ENCODE measurements at regions not wholly inside any gene's neighbourhood (a gene's known extent, or its start where the extent isn't known, plus 50 kb on each side); places are given as distances from the start of the nearest gene placed in this dataset.

DNA sequence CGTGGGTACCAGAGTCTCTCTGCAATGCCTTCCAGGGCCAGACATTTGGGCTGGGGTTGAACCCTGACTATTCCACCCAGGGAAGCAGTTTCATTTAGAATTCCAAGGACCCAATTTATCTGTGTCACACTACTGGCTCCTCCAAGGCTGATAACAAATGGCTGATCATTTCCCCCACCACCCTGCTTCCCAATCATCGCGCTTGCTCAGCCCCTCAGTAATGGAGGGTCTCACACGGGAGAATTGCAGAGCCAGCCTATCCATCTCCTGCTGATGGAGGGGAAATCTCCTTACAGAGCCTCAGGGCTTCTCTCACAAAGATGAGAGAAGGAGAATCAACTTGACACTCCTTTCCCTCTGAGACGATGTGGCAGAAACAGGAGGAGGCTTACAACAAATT, 78.4 kb upstream of the WSCD2 start:
- H3K9me2 ChIP-seq (replicated peaks; ENCODE audit: control insufficient read depth, low read length) = no peaks in the 10 kb centered on the region
- no peaks in the 10 kb centered on the region for H3K9me3 ChIP-seq (ENCODE audit: control insufficient read depth, insufficient read depth, low read length)
- H3K27ac ChIP-seq (ENCODE audit: low read depth, low read length) = no peak overlapping the region
- no peaks in the 10 kb centered on the region for H3K4me1 ChIP-seq (ENCODE audit: control insufficient read depth, low read length)
- no peaks in the 10 kb centered on the region for H3F3A ChIP-seq (ENCODE audit: control insufficient read depth, insufficient read depth)
- peaks cover 15% of the 10 kb centered on the region for H3K27me3 ChIP-seq (ENCODE audit: control insufficient read depth, low read length)
- TF ChIP-seq, protein P1, sequence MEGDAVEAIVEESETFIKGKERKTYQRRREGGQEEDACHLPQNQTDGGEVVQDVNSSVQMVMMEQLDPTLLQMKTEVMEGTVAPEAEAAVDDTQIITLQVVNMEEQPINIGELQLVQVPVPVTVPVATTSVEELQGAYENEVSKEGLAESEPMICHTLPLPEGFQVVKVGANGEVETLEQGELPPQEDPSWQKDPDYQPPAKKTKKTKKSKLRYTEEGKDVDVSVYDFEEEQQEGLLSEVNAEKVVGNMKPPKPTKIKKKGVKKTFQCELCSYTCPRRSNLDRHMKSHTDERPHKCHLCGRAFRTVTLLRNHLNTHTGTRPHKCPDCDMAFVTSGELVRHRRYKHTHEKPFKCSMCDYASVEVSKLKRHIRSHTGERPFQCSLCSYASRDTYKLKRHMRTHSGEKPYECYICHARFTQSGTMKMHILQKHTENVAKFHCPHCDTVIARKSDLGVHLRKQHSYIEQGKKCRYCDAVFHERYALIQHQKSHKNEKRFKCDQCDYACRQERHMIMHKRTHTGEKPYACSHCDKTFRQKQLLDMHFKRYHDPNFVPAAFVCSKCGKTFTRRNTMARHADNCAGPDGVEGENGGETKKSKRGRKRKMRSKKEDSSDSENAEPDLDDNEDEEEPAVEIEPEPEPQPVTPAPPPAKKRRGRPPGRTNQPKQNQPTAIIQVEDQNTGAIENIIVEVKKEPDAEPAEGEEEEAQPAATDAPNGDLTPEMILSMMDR (IDR thresholded peaks at IDR 0.05; ENCODE audit: low read depth, low read length, poor library complexity, severe bottlenecking) = no peak
- no peak for TF ChIP-seq EZH2phosphoT487 (IDR thresholded peaks at IDR 0.05; ENCODE audit: borderline replicate concordance, low read length)
- no peaks in the 10 kb centered on the region for H3K79me2 ChIP-seq (ENCODE audit: control insufficient read depth, low read length)
- no peak overlapping the region for H3K4me3 ChIP-seq (ENCODE audit: low read length)
- H3K4me2 ChIP-seq (ENCODE audit: low read length) = no peak overlapping the region
- H4K20me1 ChIP-seq (ENCODE audit: control insufficient read depth, insufficient read depth, low read depth, low read length) = no peaks in the 10 kb centered on the region
- H3K36me3 ChIP-seq (ENCODE audit: control insufficient read depth, low read length) = no peaks in the 10 kb centered on the region

DNA sequence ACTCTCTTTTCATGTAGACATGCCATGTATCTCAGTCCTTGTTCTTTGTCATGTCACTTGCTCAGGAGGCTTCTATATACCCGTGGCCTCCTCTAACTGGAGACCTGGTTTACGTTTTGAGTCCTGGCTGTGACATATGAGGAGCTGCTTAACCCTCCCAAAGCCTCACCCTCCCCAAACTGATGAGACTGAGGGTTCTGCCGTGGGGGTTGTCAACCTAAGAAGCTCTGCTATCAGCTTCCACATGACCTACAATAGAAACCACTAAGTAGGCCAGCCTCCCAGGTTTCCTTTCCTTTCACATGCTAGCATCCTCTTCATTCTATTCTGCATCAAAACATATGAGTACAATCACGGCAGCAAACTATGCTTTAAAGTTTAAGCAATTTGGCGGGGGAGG, 76.8 kb upstream of the WSCD2 start:
- Histone ChIP-seq H3K36me3 (ENCODE audit: control insufficient read depth, low read length) (no peaks in the 10 kb centered on the region), H3K4me3 (ENCODE audit: low read length) (no peak overlapping the region), H3F3A (ENCODE audit: control insufficient read depth, insufficient read depth) (no peaks in the 10 kb centered on the region), H3K79me2 (ENCODE audit: control insufficient read depth, low read length) (no peaks in the 10 kb centered on the region), H3K27ac (ENCODE audit: low read depth, low read length) (no peak overlapping the region), H3K4me1 (ENCODE audit: control insufficient read depth, low read length) (no peaks in the 10 kb centered on the region), H3K9me3 (ENCODE audit: control insufficient read depth, insufficient read depth, low read length) (no peaks in the 10 kb centered on the region), H3K9me2 (replicated peaks; ENCODE audit: control insufficient read depth, low read length) (no peaks in the 10 kb centered on the region), H3K27me3 (ENCODE audit: control insufficient read depth, low read length) (peaks cover 13% of the 10 kb centered on the region), H3K4me2 (ENCODE audit: low read length) (no peak overlapping the region), H4K20me1 (ENCODE audit: control insufficient read depth, insufficient read depth, low read depth, low read length) (no peaks in the 10 kb centered on the region)
- TF ChIP-seq, protein P1 (IDR thresholded peaks at IDR 0.05; ENCODE audit: low read depth, low read length, poor library complexity, severe bottlenecking) = no peak
- no peak for TF ChIP-seq EZH2phosphoT487 (IDR thresholded peaks at IDR 0.05; ENCODE audit: borderline replicate concordance, low read length)

DNA sequence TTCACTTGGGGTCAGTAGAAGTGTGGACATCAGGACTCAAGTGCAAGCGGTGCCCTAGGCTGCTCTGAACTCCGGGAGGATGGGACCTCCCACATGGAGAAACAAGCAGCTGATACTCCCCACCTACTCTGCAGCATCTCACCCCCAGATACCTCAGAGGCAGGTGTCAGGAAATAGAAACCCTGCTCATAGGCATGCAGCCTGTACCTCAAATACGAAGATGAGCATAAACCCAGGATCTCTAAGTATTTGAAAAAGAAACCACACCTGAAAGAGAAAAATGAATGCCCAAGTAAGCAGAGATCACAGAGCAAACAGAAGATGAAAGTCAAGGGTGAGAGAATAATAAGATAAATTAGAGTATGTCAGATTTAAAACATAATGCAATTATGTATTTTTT, 75.6 kb upstream of the WSCD2 start:
- H3F3A ChIP-seq (ENCODE audit: control insufficient read depth, insufficient read depth) = no peaks in the 10 kb centered on the region
- H3K27me3 ChIP-seq (ENCODE audit: control insufficient read depth, low read length) = peaks cover 13% of the 10 kb centered on the region
- no peak overlapping the region for H3K27ac ChIP-seq (ENCODE audit: low read depth, low read length)
- H3K79me2 ChIP-seq (ENCODE audit: control insufficient read depth, low read length) = no peaks in the 10 kb centered on the region
- H3K36me3 ChIP-seq (ENCODE audit: control insufficient read depth, low read length) = no peaks in the 10 kb centered on the region
- no peak overlapping the region for H3K4me2 ChIP-seq (ENCODE audit: low read length)
- no peaks in the 10 kb centered on the region for H3K9me2 ChIP-seq (replicated peaks; ENCODE audit: control insufficient read depth, low read length)
- H3K4me3 ChIP-seq (ENCODE audit: low read length) = no peak overlapping the region
- H4K20me1 ChIP-seq (ENCODE audit: control insufficient read depth, insufficient read depth, low read depth, low read length) = no peaks in the 10 kb centered on the region
- no peaks in the 10 kb centered on the region for H3K9me3 ChIP-seq (ENCODE audit: control insufficient read depth, insufficient read depth, low read length)
- H3K4me1 ChIP-seq (ENCODE audit: control insufficient read depth, low read length) = no peaks in the 10 kb centered on the region
- TF ChIP-seq, protein P1 (IDR thresholded peaks at IDR 0.05; ENCODE audit: low read depth, low read length, poor library complexity, severe bottlenecking) = no peak
- no peak for TF ChIP-seq EZH2phosphoT487 (IDR thresholded peaks at IDR 0.05; ENCODE audit: borderline replicate concordance, low read length)

DNA sequence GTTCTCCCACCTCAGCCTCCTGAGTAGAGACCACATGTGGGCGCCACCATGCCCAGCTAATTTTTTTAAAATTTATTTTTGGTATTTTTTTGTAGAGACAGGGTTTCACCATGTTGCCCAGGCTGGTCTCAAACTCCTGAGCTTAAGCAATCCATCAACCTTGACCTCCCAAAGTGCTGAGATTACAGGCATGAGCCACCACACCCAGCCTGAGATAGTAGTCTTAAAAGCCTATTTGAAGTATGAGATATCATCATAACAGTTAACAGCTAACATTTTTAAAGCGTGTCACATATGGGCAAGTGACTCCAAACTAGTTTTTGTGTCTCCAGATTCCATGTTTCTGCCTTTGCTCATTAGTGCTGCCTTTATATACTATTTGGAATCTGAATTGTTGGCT, 74.6 kb upstream of the WSCD2 start:
- Histone ChIP-seq H3K4me1 (ENCODE audit: control insufficient read depth, low read length) (no peaks in the 10 kb centered on the region), H3K36me3 (ENCODE audit: control insufficient read depth, low read length) (no peaks in the 10 kb centered on the region), H3F3A (ENCODE audit: control insufficient read depth, insufficient read depth) (no peaks in the 10 kb centered on the region), H3K4me3 (ENCODE audit: low read length) (no peak overlapping the region), H3K4me2 (ENCODE audit: low read length) (no peak overlapping the region), H3K9me2 (replicated peaks; ENCODE audit: control insufficient read depth, low read length) (no peaks in the 10 kb centered on the region), H3K27me3 (ENCODE audit: control insufficient read depth, low read length) (peaks cover 13% of the 10 kb centered on the region), H3K27ac (ENCODE audit: low read depth, low read length) (no peak overlapping the region), H3K9me3 (ENCODE audit: control insufficient read depth, insufficient read depth, low read length) (no peaks in the 10 kb centered on the region), H4K20me1 (ENCODE audit: control insufficient read depth, insufficient read depth, low read depth, low read length) (no peaks in the 10 kb centered on the region), H3K79me2 (ENCODE audit: control insufficient read depth, low read length) (no peaks in the 10 kb centered on the region)
- TF ChIP-seq EZH2phosphoT487 (IDR thresholded peaks at IDR 0.05; ENCODE audit: borderline replicate concordance, low read length) = no peak
- TF ChIP-seq, protein P1 (IDR thresholded peaks at IDR 0.05; ENCODE audit: low read depth, low read length, poor library complexity, severe bottlenecking) = no peak

All from DOHH2 (cell line).